Forelimb muscle (tissue), 1 donor: ENCODE measurements at regions not wholly inside any gene's neighbourhood (a gene's known extent, or its start where the extent isn't known, plus 50 kb on each side); places are given as distances from the start of the nearest gene placed in this dataset.

Experiments used
- DNase-seq: peaks from one replicate; pipeline ENCODE4 v3.0.0-alpha.2; 2013; ENCODE audit warnings: low read depth

GRCh38 chr21:41653954-41654491 lies 112.8 kb downstream of the RIPK4 start:
- no peak for DNase-seq

GRCh38 chr21:41653243-41653953 lies 113.5 kb downstream of the RIPK4 start:
- no peak for DNase-seq

GRCh38 chr21:41651830-41652229 lies 115.0 kb downstream of the RIPK4 start:
- no peak for DNase-seq

GRCh38 chr21:41651406-41651805 lies 115.4 kb downstream of the RIPK4 start:
- DNase-seq = no peak

GRCh38 chr21:41650526-41651145 lies 116.2 kb downstream of the RIPK4 start:
- no peak for DNase-seq

GRCh38 chr21:41648591-41649031 lies 118.2 kb downstream of the RIPK4 start:
- DNase-seq = no peak

- no peak for DNase-seq
These were observed 118.9 kb downstream of the RIPK4 start for GRCh38 chr21:41647806-41648561.

GRCh38 chr21:41643246-41643966 lies 123.4 kb downstream of the RIPK4 start:
- no peak for DNase-seq

- peak; percentile 39 for DNase-seq
These were observed 124.8 kb downstream of the RIPK4 start for GRCh38 chr21:41641821-41642701.

- no peak for DNase-seq
These were observed 125.4 kb downstream of the RIPK4 start for GRCh38 chr21:41641510-41641815.

GRCh38 chr21:41640748-41641509 lies 125.9 kb downstream of the RIPK4 start:
- no peak for DNase-seq

- no peak for DNase-seq
These were observed 127.1 kb downstream of the RIPK4 start for GRCh38 chr21:41639766-41640165.

GRCh38 chr21:41639336-41639735 lies 127.5 kb downstream of the RIPK4 start:
- no peak for DNase-seq

GRCh38 chr21:41638201-41638790 lies 128.6 kb downstream of the RIPK4 start:
- no peak for DNase-seq

- DNase-seq = no peak
These were observed 129.0 kb upstream of the TMPRSS2 start for GRCh38 chr21:41636636-41637630.

GRCh38 chr21:41635874-41636273 lies 127.9 kb upstream of the TMPRSS2 start:
- DNase-seq = no peak

- no peak for DNase-seq
These were observed 126.9 kb upstream of the TMPRSS2 start for GRCh38 chr21:41634858-41635257.

GRCh38 chr21:41634211-41634694 lies 126.3 kb upstream of the TMPRSS2 start:
- no peak for DNase-seq
